ENCODE measurements at regions not wholly inside any gene's neighbourhood (a gene's known extent, or its start where the extent isn't known, plus 50 kb on each side); places are given as distances from the start of the nearest gene placed in this dataset.
"Not testable (repeated sequence)": the region's sequence is repeated elsewhere in the genome, so short reads cannot be mapped to it uniquely, and the experiment has no call there.

GRCh38 chr5:153296251-153296844 is 194.1 kb upstream of the GRIA1 start:
- DNase-seq = not testable (repeated sequence)

GRCh38 chr5:153299891-153300290 is 190.6 kb upstream of the GRIA1 start:
- no peak for DNase-seq

- DNase-seq = no peak
These were observed 182.2 kb upstream of the GRIA1 start for GRCh38 chr5:153308282-153308681.

- DNase-seq = no peak
These were observed 171.9 kb upstream of the GRIA1 start for GRCh38 chr5:153318556-153318955.

GRCh38 chr5:153321478-153321877 is 169.0 kb upstream of the GRIA1 start:
- DNase-seq = no peak

- no peak for DNase-seq
These were observed 150.3 kb upstream of the GRIA1 start for GRCh38 chr5:153340139-153340538.

- no peak for DNase-seq
These were observed 149.7 kb upstream of the GRIA1 start for GRCh38 chr5:153340738-153341137.

- no peak for DNase-seq
These were observed 148.0 kb upstream of the GRIA1 start for GRCh38 chr5:153342487-153342886.

GRCh38 chr5:153347611-153348010 is 142.9 kb upstream of the GRIA1 start:
- no peak for DNase-seq

GRCh38 chr5:153350175-153350883 is 140.1 kb upstream of the GRIA1 start:
- no peak for DNase-seq

GRCh38 chr5:153352685-153353219 is 137.7 kb upstream of the GRIA1 start:
- DNase-seq = no peak

GRCh38 chr5:153357493-153358112 is 132.9 kb upstream of the GRIA1 start:
- DNase-seq = no peak

- no peak for DNase-seq
These were observed 132.0 kb upstream of the GRIA1 start for GRCh38 chr5:153358315-153358976.

- DNase-seq = no peak
These were observed 129.6 kb upstream of the GRIA1 start for GRCh38 chr5:153360860-153361259.

GRCh38 chr5:153361735-153362409 is 128.6 kb upstream of the GRIA1 start:
- DNase-seq = no peak

- DNase-seq = no peak
These were observed 124.9 kb upstream of the GRIA1 start for GRCh38 chr5:153365547-153365946.

GRCh38 chr5:153367466-153367865 is 123.0 kb upstream of the GRIA1 start:
- DNase-seq = no peak

- DNase-seq = no peak
These were observed 117.9 kb upstream of the GRIA1 start for GRCh38 chr5:153372425-153373129.

GRCh38 chr5:153373130-153373498 is 117.4 kb upstream of the GRIA1 start:
- DNase-seq = no peak

GRCh38 chr5:153381630-153382029 is 108.8 kb upstream of the GRIA1 start:
- DNase-seq = not testable (repeated sequence)

GRCh38 chr5:153390569-153390968 is 99.9 kb upstream of the GRIA1 start:
- no peak for DNase-seq

- no peak for DNase-seq
These were observed 90.9 kb upstream of the GRIA1 start for GRCh38 chr5:153399595-153399994.

Measured in NK-92 treated with Interleukin-12 subunit alpha and Interleukin-12 subunit beta, amount 100 ng/mL, for 24 hours (cell line).